ENCODE measurements at regions not wholly inside any gene's neighbourhood (a gene's known extent, or its start where the extent isn't known, plus 50 kb on each side); places are given as distances from the start of the nearest gene placed in this dataset.

DNA sequence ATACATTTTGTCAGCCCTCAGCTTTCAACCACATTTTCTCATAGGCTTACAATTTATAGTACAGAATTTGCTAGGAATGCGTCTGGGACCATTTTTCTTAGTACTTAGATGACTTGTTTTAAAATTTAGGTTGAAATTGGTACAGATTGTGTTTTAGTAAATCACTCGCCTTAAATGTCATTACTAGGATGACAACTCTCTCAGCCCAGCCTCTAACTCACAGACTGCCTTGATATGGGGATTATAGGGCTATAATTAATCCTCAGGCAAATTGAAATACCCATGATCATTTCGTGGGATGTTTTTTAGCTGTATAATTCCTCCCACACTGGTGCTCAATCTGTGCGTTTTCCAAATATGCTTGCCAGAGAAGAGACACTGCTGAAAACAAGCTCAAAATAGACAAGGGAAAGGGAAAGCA is 299.7 kb upstream of the AKR1E2 start:
- Mint-ChIP-seq H3K27ac (no peak overlapping the region), H3K4me3 (no peak overlapping the region), H3K4me1 (peaks cover 6% of the 10 kb centered on the region), H3K27me3 (ENCODE audit: low read depth) (no peaks in the 10 kb centered on the region), H3K9me3 (peaks cover 4% of the 10 kb centered on the region), H3K36me3 (no peaks in the 10 kb centered on the region)
- TF ChIP-seq CTCF (IDR thresholded peaks at IDR 0.05; ENCODE audit: unreplicated experiment): no peak
- DNase-seq (ENCODE audit: low spot score in 2 of 2, unreplicated experiment in 2 of 2): no peak

DNA sequence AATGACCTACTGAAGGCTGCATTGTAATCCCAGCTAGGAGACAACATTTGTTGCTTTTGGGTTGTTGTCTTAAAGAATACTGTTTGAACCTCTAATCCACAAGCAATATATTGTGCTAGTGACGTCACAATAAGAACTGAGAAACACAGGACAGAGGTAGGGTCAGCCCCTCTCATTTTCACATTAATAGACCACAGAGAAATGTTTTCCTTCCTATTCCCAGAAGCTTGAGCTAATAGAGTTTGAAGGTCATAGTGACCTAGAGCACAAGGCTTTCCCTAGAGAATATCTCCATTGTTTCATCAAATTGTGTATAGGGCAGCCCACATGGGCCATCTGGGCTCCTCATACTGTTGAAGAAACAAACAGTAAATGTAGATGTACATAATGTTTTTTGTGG is 300.9 kb upstream of the AKR1E2 start:
- Mint-ChIP-seq H3K27ac (no peak overlapping the region), H3K9me3 (peaks cover 3% of the 10 kb centered on the region), H3K4me3 (no peak overlapping the region), H3K27me3 (ENCODE audit: low read depth) (no peaks in the 10 kb centered on the region), H3K4me1 (peaks cover 6% of the 10 kb centered on the region), H3K36me3 (no peaks in the 10 kb centered on the region)
- no peak for TF ChIP-seq CTCF (IDR thresholded peaks at IDR 0.05; ENCODE audit: unreplicated experiment)
- DNase-seq (ENCODE audit: low spot score in 2 of 2, unreplicated experiment in 2 of 2): no peak

DNA sequence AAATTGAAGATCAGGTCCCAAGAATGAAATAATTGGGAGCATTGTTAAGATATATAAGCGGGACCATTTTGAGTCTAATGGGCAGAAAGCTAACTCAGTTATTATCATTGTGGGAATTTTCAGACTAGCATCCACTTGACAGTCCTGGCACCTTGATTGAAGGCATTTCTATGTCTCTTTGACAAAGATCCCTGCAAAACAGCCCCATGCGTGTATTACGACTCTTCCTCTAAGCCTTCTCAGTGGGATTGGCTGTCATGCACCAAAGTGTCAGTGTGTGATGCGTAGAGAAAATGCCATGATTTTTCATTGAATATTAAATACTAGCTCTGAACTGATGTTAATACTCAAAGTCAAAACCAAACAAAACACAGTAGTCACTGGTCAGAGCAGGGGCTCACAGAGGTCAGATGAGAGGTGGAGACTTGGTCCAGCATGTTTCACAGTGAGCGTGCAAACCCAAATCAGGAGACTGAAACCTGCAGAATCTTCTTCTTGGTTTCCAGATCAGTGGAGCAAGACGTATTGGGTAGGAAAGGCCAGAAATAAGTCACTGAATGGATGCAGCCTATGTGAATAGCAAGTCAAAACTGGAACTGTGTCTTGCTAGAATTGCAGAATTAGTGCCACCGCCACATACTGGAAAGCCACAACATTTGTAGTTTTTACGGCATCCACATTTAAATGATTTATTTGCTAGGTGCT is 303.6 kb upstream of the AKR1E2 start:
- no peak overlapping the region for H3K27ac Mint-ChIP-seq
- no peak for TF ChIP-seq CTCF (IDR thresholded peaks at IDR 0.05; ENCODE audit: unreplicated experiment)
- DNase-seq (ENCODE audit: low spot score in 2 of 2, unreplicated experiment in 2 of 2): no peak
- no peak overlapping the region for H3K4me3 Mint-ChIP-seq
- H3K27me3 Mint-ChIP-seq (ENCODE audit: low read depth): no peaks in the 10 kb centered on the region
- no peaks in the 10 kb centered on the region for H3K36me3 Mint-ChIP-seq
- H3K9me3 Mint-ChIP-seq: peaks cover 3% of the 10 kb centered on the region
- peaks cover 6% of the 10 kb centered on the region for H3K4me1 Mint-ChIP-seq

DNA sequence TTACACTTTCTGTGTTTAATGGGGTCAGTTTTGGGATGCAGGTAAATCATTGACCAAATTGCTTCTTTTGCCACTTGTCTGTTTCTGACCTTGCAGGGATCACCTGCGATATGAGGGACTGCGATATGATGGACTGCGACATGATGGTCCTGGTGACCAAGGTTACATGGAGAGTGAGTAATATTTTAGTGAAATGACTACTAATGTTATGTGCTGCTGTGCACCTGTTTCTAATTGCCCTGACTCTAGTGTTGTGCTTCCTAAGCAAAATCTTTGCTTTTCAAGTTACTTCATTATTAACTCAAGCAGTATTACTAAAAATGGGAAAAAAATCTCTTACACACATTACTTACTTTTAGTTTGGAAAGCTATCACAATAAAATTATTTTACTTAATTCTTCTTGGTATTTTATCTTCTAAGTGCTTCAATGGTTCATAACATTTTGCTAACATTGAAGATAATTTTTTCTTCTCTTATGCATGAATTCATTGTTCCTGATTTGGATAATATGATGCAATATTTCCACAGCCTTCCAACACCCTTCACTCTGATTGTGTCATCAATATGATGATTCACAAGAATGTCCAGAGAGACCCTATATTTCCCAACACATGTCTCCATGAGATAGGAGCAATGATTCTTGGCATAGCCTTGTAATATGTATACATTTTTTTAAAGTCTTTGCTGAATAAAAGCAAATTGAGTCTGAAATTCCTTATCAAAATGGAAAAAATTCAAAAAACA is 306.2 kb upstream of the AKR1E2 start:
- Mint-ChIP-seq H3K4me1 (no peaks in the 10 kb centered on the region), H3K9me3 (peaks cover 9% of the 10 kb centered on the region), H3K27me3 (ENCODE audit: low read depth) (no peaks in the 10 kb centered on the region), H3K27ac (no peak overlapping the region), H3K36me3 (no peaks in the 10 kb centered on the region), H3K4me3 (no peak overlapping the region)
- TF ChIP-seq CTCF (IDR thresholded peaks at IDR 0.05; ENCODE audit: unreplicated experiment): no peak
- no peak for DNase-seq (ENCODE audit: low spot score in 2 of 2, unreplicated experiment in 2 of 2)

DNA sequence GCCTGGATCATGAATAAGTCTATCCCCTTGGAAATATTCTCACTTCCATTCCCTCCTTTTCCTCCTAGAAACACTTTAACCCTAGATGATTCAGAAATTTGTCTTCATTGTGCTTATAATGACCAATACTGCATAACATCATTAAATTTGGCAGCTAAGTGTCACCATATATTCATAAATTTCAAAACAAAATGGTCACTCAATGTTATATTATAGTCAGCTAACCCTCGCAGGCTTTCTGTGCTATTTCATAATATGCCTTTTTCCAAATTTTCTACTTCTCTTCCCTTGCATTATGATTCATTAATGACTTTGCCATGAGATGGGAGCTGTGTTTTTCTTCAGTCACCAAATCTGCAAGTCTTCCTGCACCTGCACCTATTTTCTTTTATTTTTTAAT is 308.3 kb upstream of the AKR1E2 start:
- no peak for TF ChIP-seq CTCF (IDR thresholded peaks at IDR 0.05; ENCODE audit: unreplicated experiment)
- H3K27ac Mint-ChIP-seq: no peak overlapping the region
- peaks cover 9% of the 10 kb centered on the region for H3K9me3 Mint-ChIP-seq
- no peak for DNase-seq (ENCODE audit: low spot score in 2 of 2, unreplicated experiment in 2 of 2)
- no peak overlapping the region for H3K4me3 Mint-ChIP-seq
- H3K4me1 Mint-ChIP-seq: peaks cover 3% of the 10 kb centered on the region
- H3K36me3 Mint-ChIP-seq: no peaks in the 10 kb centered on the region
- H3K27me3 Mint-ChIP-seq (ENCODE audit: low read depth): no peaks in the 10 kb centered on the region
